ENCODE measurements at regions not wholly inside any gene's neighbourhood (a gene's known extent, or its start where the extent isn't known, plus 50 kb on each side); places are given as distances from the start of the nearest gene placed in this dataset.

GRCh38 chrX:42463706-42464490 lies 314.1 kb downstream of the PPP1R2C start:
- TF ChIP-seq SUZ12 (IDR thresholded peaks at IDR 0.05): no peak
- no peak for TF ChIP-seq SP1 (IDR thresholded peaks at IDR 0.05)
- TF ChIP-seq NFRKB (IDR thresholded peaks at IDR 0.05): no peak
- no peak for TF ChIP-seq BHLHE40 (IDR thresholded peaks at IDR 0.05; ENCODE audit: borderline replicate concordance)
- TF ChIP-seq PKNOX1 (IDR thresholded peaks at IDR 0.05): no peak
- TF ChIP-seq FOXM1 (IDR thresholded peaks at IDR 0.05; ENCODE audit: borderline replicate concordance): no peak
- TF ChIP-seq LEF1 (IDR thresholded peaks at IDR 0.05; ENCODE audit: borderline replicate concordance): no peak
- TF ChIP-seq ELF4 (IDR thresholded peaks at IDR 0.05): no peak
- TF ChIP-seq ARNT (IDR thresholded peaks at IDR 0.05): no peak
- TF ChIP-seq HDGF (IDR thresholded peaks at IDR 0.05; ENCODE audit: borderline replicate concordance): no peak
- TF ChIP-seq FOXA1 (IDR thresholded peaks at IDR 0.05): no peak
- TF ChIP-seq TARDBP (IDR thresholded peaks at IDR 0.05): no peak
- no peak for TF ChIP-seq FOXK2 (IDR thresholded peaks at IDR 0.05)
- no peak for TF ChIP-seq CTBP1 (IDR thresholded peaks at IDR 0.05; ENCODE audit: borderline replicate concordance)

Data from HEK293T (cell line).